ENCODE measurements at regions not wholly inside any gene's neighbourhood (a gene's known extent, or its start where the extent isn't known, plus 50 kb on each side); places are given as distances from the start of the nearest gene placed in this dataset.

GRCh38 chr4:137740141-137740540 lies 207.8 kb upstream of the PCDH18 start:
- Histone ChIP-seq H4K20me1 (replicated peaks; ENCODE audit: control insufficient read depth, extremely low read depth, insufficient read depth, low read length) (no peaks in the 10 kb centered on the region), H3K4me2 (ENCODE audit: insufficient read depth, low read length) (no peak overlapping the region), H3K27ac (ENCODE audit: insufficient read depth, low read depth, low read length) (no peak overlapping the region), H3K4me1 (ENCODE audit: control insufficient read depth, extremely low read depth, insufficient read depth, low read length) (no peaks in the 10 kb centered on the region), H3K4me3 (replicated peaks in 1 of 3; ENCODE audit: insufficient read depth in 1 of 3, low read depth in 1 of 3, low read length in 3 of 3) (no peak overlapping the region), H3K9me1 (replicated peaks; ENCODE audit: control insufficient read depth, extremely low read depth, insufficient read depth, low read length) (no peaks in the 10 kb centered on the region), H3K9ac (replicated peaks; ENCODE audit: extremely low read depth, insufficient read depth, low read length) (no peak overlapping the region), H3K36me3 (ENCODE audit: control insufficient read depth in 2 of 2, extremely low read depth in 1 of 2, insufficient read depth in 2 of 2, low read length in 2 of 2) (no peaks in the 10 kb centered on the region), H3K27me3 (ENCODE audit: control insufficient read depth in 2 of 2, insufficient read depth in 2 of 2, low read length in 2 of 2) (no peaks in the 10 kb centered on the region), H2AFZ (ENCODE audit: low read depth, low read length) (no peak overlapping the region), H3K9me3 (replicated peaks; ENCODE audit: control insufficient read depth, insufficient read depth, low read length) (no peaks in the 10 kb centered on the region), H3K79me2 (ENCODE audit: control insufficient read depth, insufficient read depth, low read length) (no peaks in the 10 kb centered on the region)
- intact Hi-C loops (cut with micrococcal nuclease) (no loop called here), dilution Hi-C loops (cut with MboI; ENCODE audit: extremely low pct_ligation_motif_present, low sequenced_read_pairs) (no loop called here)
- ChIA-PET CTCF (no interaction called here), POLR2A (no interaction called here)
- FAIRE-seq = no peak
- no peak for DNase-seq (ENCODE audit: low read depth, low spot score)
- no TSS peak for BruUV-seq (replicated peaks)
- TF ChIP-seq MYC (IDR thresholded peaks at IDR 0.05; ENCODE audit: low read depth, low read length) (no peak), MAX (IDR thresholded peaks at IDR 0.05; ENCODE audit: insufficient read depth, insufficient read length) (no peak), POLR2A (IDR thresholded peaks at IDR 0.05; ENCODE audit: low read depth, low read length) (no peak), GATA2 (IDR thresholded peaks at IDR 0.05; ENCODE audit: insufficient read depth, insufficient read length, low read depth, low read length) (no peak), FOS (IDR thresholded peaks at IDR 0.05; ENCODE audit: borderline replicate concordance, insufficient read depth, low read length) (no peak), JUN (IDR thresholded peaks at IDR 0.05; ENCODE audit: borderline replicate concordance, insufficient read depth, insufficient read length, low read depth) (no peak), EZH2 (IDR thresholded peaks at IDR 0.05; ENCODE audit: borderline replicate concordance, low read depth, low read length, severe bottlenecking) (no peak), CTCF (IDR thresholded peaks at IDR 0.05; ENCODE audit: extremely low read depth in 1 of 2, insufficient read depth in 1 of 2, low read depth in 1 of 2, low read length in 2 of 2) (no peak), POLR2AphosphoS5 (IDR thresholded peaks at IDR 0.05; ENCODE audit: insufficient read depth, low read depth, low read length) (no peak)

Data from endothelial cell of umbilical vein (primary cell).